Small intestine (tissue), 7 donors: ENCODE measurements at regions not wholly inside any gene's neighbourhood (a gene's known extent, or its start where the extent isn't known, plus 50 kb on each side); places are given as distances from the start of the nearest gene placed in this dataset.

Experiments
- DNase-seq, 2 donors: peaks; one replicate each; pipeline versions ENCODE4 v3.0.0 to v3.0.0-alpha.2; 2013
- FAIRE-seq: peaks from 2 replicates; lab custom pipeline; 2012; peaks lifted over from hg19 to GRCh38; lab: Jason Lieb, UNC
- H3K27ac ChIP-seq, 3 donors: one replicate each; pipeline ENCODE4 v1.5.1; 2013; ENCODE audit warnings: low read length in 2 of 3, mild to moderate bottlenecking in 2 of 3, control low read depth in 1 of 3, inconsistent platforms in 1 of 3, low read depth in 1 of 3, moderate library complexity in 1 of 3
- H3K27me3 ChIP-seq, 3 donors: one replicate each; pipeline ENCODE4 v1.6.1; 2013; ENCODE audit warnings: low read length in 3 of 3, inconsistent platforms in 1 of 3; ENCODE audit not compliant: control insufficient read depth in 3 of 3, insufficient read depth in 3 of 3
- H3K36me3 ChIP-seq, 3 donors: one replicate each; pipeline ENCODE4 v1.6.1; 2013; ENCODE audit warnings: low read length in 3 of 3, inconsistent platforms in 1 of 3, low read depth in 1 of 3, mild to moderate bottlenecking in 1 of 3, moderate library complexity in 1 of 3; ENCODE audit not compliant: control insufficient read depth in 3 of 3, insufficient read depth in 2 of 3
- H3K4me1 ChIP-seq, 3 donors: one replicate each; pipeline ENCODE4 v1.6.1; 2013; ENCODE audit warnings: low read length in 2 of 3, inconsistent platforms in 1 of 3, low read depth in 1 of 3, mild to moderate bottlenecking in 1 of 3, moderate library complexity in 1 of 3; ENCODE audit not compliant: control insufficient read depth in 3 of 3, insufficient read depth in 2 of 3
- H3K4me3 ChIP-seq, 3 donors: one replicate each; pipeline ENCODE4 v1.5.1; 2013; ENCODE audit warnings: low read length in 3 of 3, control low read depth in 1 of 3, inconsistent platforms in 1 of 3, low read depth in 1 of 3, mild to moderate bottlenecking in 1 of 3, moderate library complexity in 1 of 3
- H3K9me3 ChIP-seq, 2 donors: one replicate each; pipeline ENCODE4 v1.6.1; 2013; ENCODE audit warnings: low read depth in 1 of 2, low read length in 1 of 2; ENCODE audit not compliant: control insufficient read depth in 2 of 2, insufficient read depth in 1 of 2
- WGBS, 3 donors: extraction: QIAGEN DNeasy Blood & Tissue Kit; methylation state at CpG; one replicate each; pipeline ENCODE4 v1.1.7; 2013; 5-methylcytosine and 5-hydroxymethylcytosine counted together
- donor health status: healthy with polysubstance abuse.
- donor health status: control.
- donor health status: control.
- donor health status: Bipolar disorder and iron deficiency.
- donor health status: healthy.

DNA sequence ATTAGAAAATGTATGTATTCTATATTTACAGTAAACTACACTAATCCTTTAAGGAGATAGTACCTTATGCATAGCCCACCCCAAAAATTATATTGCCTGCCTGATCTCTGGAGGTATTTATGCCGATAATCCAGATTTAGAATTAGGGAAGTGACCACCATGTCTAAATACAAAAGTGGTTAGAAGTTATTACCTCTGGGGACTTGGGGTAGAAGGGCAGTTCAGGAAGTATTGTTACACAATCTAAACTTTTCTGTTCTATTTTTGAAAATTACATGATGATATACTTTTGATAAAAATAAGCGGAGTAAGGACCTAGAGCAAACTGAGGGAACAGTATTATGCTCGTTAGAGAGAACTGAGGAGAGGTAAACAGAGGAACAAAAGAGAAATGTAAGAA, 90.5 kb upstream of the ZP4 start:
- Histone ChIP-seq H3K36me3 (no peaks in the 10 kb centered on the region), H3K27ac (no peak overlapping the region), H3K27me3 (no peaks in the 10 kb centered on the region), H3K4me3 (no peak overlapping the region), H3K4me1 (no peaks in the 10 kb centered on the region), H3K9me3 (no peaks in the 10 kb centered on the region)
- WGBS, 3 donors = 66 to 81% (median 70%) methylated on average over 3 of the region's 3 CpGs
- no peak for FAIRE-seq
- DNase-seq = no peak

DNA sequence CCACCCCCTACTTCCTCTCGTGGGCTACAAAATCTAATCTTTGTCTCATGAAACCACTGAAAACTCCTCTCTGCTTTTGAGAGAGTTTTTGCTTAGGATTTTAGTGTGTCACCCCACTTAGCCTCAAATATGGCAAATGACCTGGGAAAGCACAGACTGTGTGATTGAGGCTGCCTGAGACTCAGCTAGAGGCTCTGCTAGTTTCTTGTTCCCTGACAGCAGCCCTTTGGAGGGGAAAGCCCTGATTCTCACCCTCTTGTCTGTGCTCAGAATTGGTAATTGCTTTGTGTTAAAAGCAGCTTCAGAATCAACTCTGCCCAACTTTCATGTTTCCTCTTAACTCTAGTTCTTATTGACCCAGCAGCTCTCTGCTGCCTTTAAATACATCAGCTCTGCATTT, 85.6 kb upstream of the ZP4 start:
- Histone ChIP-seq H3K4me3 (no peak overlapping the region), H3K27ac (no peak overlapping the region), H3K4me1 (no peaks in the 10 kb centered on the region), H3K27me3 (no peaks in the 10 kb centered on the region), H3K9me3 (no peaks in the 10 kb centered on the region), H3K36me3 (no peaks in the 10 kb centered on the region)
- DNase-seq (no peak), FAIRE-seq (no peak)
- 27 to 43% (median 42%) methylated on average over 1 of the region's 1 CpG for WGBS, 3 donors

DNA sequence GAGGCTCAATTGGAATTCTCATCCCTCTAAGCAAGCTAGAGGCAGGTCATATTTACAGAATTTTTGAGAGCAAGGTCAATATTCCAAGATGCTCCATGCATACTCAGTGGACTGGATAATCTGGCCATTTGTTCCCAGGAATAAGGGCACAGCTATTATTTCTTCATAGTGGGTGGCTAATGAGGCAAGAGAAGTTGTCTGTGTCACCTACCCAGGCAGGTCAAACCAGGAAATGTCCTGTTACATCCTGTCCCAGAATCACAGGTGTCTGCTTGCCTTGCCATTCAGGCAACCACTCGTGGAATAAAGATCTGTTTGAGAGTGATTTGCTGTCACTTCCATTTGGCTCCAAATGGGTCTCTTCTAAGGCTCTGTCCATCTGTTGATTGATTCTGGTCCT, 85.2 kb upstream of the ZP4 start:
- Histone ChIP-seq H3K27me3 (no peaks in the 10 kb centered on the region), H3K4me3 (no peak overlapping the region), H3K27ac (no peak overlapping the region), H3K4me1 (no peaks in the 10 kb centered on the region), H3K36me3 (no peaks in the 10 kb centered on the region), H3K9me3 (no peaks in the 10 kb centered on the region)
- FAIRE-seq (no peak), DNase-seq (no peak)
- 14 to 20% (median 16%) methylated on average over 1 of the region's 1 CpG for WGBS, 3 donors

DNA sequence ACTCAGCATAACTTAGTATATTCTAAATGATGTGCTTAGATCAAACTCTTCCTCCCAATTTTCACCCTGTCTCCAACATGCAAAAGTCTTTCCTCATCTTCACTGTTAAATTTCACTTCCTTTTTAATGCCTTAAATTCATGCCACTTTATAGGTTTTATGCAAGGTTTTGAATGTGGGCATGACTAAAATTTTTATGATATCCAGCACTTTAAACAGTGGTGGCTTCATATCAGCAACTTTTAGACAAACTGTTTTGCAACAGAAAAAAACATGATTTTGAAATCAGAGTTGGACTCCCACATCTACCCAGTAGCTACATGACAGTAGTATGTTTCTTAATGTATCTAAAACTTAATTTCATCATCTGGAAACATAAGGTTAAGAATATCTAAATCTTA, 84.7 kb upstream of the ZP4 start:
- DNase-seq (no peak), FAIRE-seq (no peak)
- Histone ChIP-seq H3K4me3 (no peak overlapping the region), H3K36me3 (no peaks in the 10 kb centered on the region), H3K4me1 (no peaks in the 10 kb centered on the region), H3K27me3 (no peaks in the 10 kb centered on the region), H3K9me3 (no peaks in the 10 kb centered on the region), H3K27ac (no peak overlapping the region)

DNA sequence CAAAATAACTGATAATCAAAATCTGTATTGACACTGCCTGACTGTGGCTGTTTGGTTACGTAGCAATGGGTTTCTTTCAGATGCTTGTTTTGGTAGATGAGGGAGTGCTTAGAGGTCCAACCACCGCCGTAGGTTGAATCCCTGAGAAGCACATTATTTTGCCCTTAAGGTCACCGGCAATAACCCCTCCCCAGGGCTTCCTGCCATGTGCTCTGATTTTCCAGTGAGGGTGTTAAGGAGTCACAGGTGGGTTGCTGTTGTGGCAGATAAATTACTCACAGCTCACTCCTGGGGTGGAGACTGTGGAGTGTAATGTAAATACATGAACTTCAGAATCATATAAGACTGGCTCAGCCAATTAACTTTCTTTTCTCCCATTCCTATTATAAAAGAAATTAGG, 81.5 kb upstream of the ZP4 start:
- Histone ChIP-seq H3K4me1 (no peaks in the 10 kb centered on the region), H3K27me3 (no peaks in the 10 kb centered on the region), H3K9me3 (no peaks in the 10 kb centered on the region), H3K36me3 (no peaks in the 10 kb centered on the region), H3K27ac (no peak overlapping the region), H3K4me3 (no peak overlapping the region)
- FAIRE-seq (no peak), DNase-seq (no peak)
- 66 to 77% (median 68%) methylated on average over 4 of the region's 4 CpGs for WGBS, 3 donors

DNA sequence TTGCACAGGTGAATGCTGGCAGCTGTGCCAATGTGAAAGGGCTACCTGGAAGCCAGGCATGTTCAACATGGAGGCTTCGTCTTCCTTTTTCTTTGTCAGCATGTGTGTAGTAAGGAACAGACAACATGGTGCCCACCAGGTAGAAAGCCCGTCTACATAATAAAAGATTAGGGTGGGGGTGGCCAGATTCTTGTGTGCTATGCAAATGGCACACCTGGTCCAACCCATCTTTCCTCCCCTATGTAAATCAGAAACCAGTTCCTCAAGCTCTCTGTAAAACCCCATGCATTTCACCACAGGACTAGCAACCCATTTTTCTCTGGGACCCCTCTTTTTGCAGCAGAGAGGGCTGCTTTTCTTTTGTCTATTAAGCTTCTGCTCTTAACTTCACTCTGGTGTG, 72.3 kb upstream of the ZP4 start:
- no peak for DNase-seq
- H3K4me3 ChIP-seq = no peak overlapping the region
- no peaks in the 10 kb centered on the region for H3K27me3 ChIP-seq
- FAIRE-seq = no peak
- H3K9me3 ChIP-seq = no peaks in the 10 kb centered on the region
- H3K4me1 ChIP-seq = no peaks in the 10 kb centered on the region
- WGBS, 3 donors = 58 to 85% (median 75%) methylated on average over 2 of the region's 2 CpGs
- H3K36me3 ChIP-seq = no peaks in the 10 kb centered on the region
- H3K27ac ChIP-seq = no peak overlapping the region

DNA sequence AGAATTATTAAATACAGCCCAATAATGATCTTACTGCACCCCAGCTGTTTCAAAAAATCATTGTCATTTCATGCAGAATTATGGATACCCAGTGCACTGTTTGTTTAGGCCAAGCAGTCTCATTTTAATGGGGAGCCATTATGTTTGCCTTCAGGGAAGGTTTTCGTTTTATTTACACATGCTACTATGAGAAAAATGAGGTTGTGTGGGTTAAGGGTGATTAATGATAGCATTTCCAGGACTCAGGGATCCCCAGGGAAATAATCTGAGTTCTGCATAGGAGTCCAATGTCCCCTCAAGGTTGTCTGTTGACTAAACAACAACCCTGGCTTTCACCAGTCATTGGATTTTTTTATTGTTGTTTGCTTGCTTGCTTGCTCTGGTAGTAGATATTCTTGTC, 71.0 kb upstream of the ZP4 start:
- Histone ChIP-seq H3K27me3 (no peaks in the 10 kb centered on the region), H3K4me1 (no peaks in the 10 kb centered on the region), H3K27ac (no peak overlapping the region), H3K9me3 (no peaks in the 10 kb centered on the region), H3K4me3 (no peak overlapping the region), H3K36me3 (no peaks in the 10 kb centered on the region)
- DNase-seq = no peak
- 19 to 32% (median 26%) methylated on average over 1 of the region's 1 CpG for WGBS, 3 donors
- no peak for FAIRE-seq

DNA sequence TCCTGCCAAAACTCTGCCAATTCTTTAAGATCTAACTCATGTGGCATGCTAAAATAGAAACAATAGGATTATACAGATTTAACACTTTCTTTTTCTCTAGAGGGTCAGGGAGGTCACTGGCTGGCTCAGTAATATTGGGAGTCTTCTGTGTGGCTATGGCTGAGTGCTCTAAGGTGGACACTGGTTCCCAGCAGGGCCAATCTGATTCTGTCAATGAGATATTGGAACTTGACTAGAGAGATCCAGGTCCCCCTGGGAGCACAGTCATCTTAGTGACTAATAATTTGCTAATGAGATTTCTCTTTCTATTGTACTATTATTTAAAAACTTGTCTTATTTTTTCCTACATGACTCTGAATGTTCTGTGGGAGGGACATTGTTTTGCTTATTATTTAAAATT, 69.1 kb upstream of the ZP4 start:
- no peak overlapping the region for H3K27ac ChIP-seq

DNA sequence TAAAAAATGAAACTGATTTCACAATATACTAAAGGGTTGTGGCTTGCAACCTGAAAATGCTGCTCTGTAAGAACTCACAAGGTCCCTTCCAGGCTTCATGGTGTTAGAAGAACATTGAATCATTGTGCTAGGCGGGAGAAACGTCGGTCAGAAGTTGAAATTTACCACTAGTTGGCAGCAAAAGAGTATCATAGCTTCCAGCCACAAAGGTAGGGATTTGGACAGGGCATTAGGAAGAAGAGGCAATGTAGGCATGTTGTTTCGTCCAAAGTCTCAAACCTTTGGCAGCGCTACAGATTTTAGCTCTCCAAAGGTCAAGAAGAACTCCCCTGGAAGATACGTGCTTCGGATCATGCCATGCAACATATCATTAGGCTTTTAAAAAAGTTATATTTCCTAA, 62.5 kb upstream of the ZP4 start:
- Histone ChIP-seq H3K9me3 (no peaks in the 10 kb centered on the region), H3K27me3 (no peaks in the 10 kb centered on the region), H3K27ac (no peak overlapping the region), H3K4me1 (no peaks in the 10 kb centered on the region), H3K36me3 (no peaks in the 10 kb centered on the region), H3K4me3 (no peak overlapping the region)
- DNase-seq (no peak), FAIRE-seq (no peak)
- 73 to 75% (median 75%) methylated on average over 7 of the region's 7 CpGs for WGBS, 3 donors

More for the DNA sequence above, 69.1 kb upstream of the ZP4 start:
- no peaks in the 10 kb centered on the region for H3K27me3 ChIP-seq
- DNase-seq (no peak), FAIRE-seq (no peak)
- H3K36me3 ChIP-seq = no peaks in the 10 kb centered on the region
- H3K4me3 ChIP-seq = no peak overlapping the region
- no peaks in the 10 kb centered on the region for H3K9me3 ChIP-seq
- H3K4me1 ChIP-seq = no peaks in the 10 kb centered on the region
